NCI-H2196 (cell line): ENCODE measurements at regions not wholly inside any gene's neighbourhood (a gene's known extent, or its start where the extent isn't known, plus 50 kb on each side); places are given as distances from the start of the nearest gene placed in this dataset.
A peak's percentile ranks its signal among the peaks of the same experiment; 100 is the strongest.
"Not testable (repeated sequence)": the region's sequence is repeated elsewhere in the genome, so short reads cannot be mapped to it uniquely, and the experiment has no call there.

ENCODE experiments used
- DNase-seq: peaks from one replicate; lab custom pipeline; 2025; ENCODE audit not compliant: unreplicated experiment; lab: John Stamatoyannopoulos, UW

DNA sequence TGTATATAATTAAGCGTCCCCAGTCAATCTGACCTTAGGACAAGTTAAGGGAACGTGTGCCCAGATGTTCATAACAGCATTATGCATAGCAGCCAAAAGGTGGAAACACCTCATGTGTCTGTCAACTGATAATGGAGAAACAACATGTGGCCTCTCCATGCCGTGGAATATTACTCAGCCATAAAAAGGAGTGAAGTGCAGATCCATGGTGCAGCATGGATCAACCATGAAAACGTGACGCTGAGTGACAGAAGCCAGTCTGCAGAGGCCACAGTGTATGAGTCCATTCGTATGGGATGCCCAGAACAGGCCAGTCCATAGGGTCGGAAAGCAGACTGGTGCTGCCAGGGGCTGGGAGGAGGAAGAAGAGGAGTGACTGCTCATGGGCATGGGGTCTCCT, 161.0 kb upstream of the CIBAR2 start:
- DNase-seq, result no peak

DNA sequence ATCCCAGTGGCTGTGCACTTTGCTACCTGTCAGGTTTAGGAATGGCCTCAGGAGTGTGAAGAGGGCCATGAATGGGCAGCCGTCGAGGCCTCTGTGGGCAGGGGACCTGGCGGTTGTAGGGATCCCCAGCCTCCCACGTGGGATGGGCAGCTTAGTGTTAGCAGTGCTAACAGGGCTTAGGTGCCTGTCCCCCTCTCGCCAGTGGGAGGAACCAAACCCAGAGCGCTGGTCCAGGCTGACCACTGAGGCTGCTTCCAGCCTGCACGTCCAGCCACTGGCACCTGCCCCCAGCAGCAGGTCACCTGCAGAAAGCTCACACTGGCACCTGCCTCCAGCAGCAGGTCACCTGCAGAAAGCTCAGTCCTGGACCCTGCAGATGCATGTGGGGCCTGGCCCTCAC, 162.2 kb upstream of the CIBAR2 start:
- DNase-seq, result no peak

DNA sequence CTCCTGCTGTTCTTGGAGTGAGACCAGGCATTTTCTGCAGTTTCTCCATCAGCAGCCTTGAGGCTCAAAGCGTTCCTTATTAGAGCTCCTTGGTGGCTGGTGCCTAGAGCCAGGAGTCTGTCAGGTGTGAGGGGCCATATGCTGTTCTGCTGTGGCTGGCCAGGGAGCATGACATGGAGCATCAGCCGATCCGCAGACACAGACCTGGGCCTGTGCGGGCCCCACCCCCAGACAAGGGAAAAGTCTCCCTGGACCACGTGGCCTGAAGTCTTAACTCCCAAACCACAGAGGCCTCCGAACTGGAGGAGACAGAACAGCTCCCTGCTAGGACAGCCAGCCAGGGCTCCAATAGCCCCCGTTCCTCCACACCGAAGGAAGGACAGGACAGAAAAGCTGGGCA, 162.7 kb upstream of the CIBAR2 start:
- no peak for DNase-seq

DNA sequence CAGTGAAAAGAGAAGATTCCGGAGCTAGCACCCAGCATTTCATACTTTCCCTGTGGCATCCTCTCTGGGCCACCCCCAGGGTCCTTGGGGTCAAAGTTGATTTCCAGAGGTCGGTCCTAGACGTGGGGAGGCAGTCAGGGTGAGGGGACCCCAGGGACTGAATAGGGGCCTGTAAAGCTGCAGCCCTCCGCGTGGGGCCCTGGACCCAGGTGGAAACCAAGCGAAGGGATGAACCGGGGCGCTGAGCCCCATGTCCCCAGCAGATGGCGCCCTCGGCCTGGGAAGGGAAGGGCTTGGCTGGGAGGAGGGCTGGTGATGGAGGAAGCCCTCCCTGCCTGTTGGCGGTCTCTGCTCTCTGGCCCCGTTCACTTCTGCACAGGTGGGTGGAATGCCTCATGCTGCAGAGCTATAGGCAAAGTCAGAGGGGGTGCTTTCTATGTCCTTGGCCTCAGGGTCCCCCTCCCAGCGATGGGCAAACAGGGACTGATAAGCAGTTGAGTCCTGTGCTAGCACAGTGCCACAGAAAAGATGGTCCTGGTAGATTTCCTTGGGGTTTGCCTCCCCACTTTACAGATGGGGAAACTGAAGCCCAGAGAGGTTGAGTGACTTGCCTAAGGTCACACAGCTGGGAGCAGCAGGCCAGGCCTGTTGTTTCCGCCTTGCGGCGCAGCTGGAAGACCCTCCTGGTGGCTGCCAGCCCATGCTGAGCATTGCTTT, 163.4 kb upstream of the CIBAR2 start:
- peak; percentile 59 for DNase-seq

DNA sequence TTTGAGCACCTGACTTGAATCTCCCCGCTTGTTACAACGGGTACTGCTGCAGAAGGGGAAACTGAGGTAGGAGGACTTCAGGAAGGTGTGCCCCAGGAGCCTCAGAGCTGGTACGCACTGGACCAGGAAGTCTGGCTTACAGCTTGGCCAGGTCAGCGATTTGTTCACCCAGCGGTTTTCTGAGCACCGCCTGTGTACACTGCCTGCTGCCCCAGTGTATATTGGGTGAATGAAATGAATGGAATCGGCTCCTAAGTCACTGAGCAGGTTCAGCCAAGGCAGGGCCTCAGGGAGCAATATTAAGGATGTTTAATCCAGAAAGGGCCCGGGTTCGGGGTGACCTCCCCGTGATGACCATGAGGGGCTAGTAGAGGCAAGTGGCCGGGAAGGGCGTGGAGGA, 164.0 kb upstream of the CIBAR2 start:
- no peak for DNase-seq

DNA sequence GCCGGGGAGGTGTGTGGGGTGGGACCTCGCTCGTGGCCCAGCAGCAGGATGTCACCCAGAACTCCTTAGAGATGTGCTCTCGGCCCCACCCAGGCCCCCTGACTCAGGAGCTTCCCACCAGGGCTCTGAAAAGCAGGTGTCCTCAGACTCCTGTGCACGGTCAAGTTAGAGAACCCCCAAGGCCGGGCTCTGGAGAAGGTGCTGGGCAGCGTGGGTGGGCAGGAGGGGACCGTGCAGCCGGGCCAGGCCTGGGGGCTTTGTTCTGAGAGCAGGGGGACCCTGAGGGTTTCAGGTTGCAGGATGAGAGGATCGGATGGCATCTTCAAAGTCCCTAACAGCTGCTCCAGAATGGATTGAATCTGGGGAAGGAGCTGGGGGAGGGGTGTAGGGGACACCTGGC, 164.4 kb upstream of the CIBAR2 start:
- no peak for DNase-seq

DNA sequence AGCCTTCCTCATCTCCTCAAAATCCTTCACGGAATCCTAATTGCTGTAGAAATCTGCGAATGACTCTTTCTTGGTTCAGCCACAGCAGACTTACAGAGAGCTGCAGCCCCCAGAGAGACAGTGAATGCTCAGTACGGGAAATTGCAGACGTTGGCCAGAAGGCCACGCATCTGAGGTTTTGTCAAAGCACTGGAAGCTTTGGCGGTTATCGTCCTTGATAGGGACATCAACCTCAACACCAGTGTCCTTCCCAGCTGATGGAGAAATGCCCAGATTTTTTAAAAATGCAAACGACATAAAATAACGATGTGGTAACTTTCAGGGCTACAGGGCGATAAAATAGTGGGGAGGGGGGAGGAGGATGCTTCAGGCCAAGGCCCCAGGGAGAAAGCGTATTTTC, 166.6 kb upstream of the CIBAR2 start:
- no peak for DNase-seq

DNA sequence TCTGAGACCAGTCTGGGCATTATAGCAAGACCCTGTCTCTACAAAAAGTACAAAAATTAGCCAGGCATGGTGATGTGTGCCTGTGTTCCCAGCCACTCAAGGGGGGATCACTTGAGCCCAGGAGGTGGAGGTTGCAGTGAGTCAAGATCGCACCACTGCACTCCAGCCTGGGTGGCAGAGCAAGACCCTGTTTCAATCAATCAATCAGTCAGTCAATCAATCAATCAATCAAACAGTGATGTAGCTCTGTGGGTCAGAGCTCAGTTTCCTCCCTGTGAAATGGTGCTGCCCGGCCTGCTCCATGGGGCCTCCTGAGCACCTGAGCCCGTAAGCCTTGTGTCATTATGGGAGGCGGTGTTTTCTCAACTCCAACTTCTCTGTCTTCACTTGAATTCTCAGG, 167.1 kb upstream of the CIBAR2 start:
- DNase-seq, result no peak

DNA sequence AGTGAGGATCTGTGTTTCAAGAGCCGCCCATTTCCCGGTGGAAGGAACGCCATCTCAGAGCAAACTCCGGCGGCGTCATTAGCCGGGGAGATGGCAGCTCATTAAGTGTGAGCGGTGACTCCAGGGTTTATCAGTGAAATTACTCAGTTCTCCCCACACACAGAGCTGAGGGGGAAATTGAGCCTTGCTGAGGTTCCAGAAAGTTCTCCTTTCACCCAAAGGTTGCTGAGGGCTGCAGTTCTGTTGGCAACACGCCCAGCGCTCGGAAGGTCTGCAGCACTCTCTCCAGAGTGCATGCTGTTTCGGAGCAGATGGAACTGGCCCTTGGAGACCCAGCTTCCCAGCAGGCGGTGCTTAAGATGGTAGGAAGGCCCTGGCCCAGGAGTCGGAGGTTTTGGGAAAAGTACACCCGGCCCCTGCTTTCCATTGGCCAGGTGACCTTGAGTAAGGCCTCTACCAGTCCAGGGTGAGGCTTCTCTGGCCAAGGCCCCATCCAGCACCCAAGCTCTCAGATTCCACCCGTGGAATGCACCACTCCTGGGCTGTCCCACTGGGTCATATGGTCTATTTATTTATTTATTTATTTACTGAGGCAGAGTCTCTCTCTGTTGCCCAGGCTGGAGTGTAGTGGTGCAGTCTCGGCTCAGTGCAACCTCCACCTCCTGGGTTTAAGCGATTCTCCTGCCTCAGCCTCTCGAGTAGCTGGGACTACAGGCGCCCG, 167.7 kb upstream of the CIBAR2 start:
- no peak for DNase-seq

DNA sequence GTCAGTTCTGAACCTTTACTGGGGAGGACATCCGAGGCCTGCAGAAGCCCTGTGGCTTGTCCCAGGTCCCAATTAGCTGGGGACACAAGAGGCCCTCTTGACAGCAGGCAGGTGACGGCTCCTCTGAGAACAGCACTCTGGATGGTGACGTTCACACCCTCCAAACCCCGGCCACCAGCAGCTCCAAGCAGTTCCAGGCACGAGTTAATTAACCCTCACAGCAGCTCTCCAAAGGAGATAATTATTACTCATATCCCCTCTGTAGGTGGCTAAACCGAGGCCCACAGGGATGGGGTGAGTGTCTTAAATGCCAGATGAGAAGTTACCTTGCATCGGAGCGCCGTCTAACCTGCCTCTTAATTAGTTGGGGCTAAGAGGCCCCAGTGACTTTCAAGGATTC, 168.9 kb upstream of the CIBAR2 start:
- DNase-seq, result no peak

DNA sequence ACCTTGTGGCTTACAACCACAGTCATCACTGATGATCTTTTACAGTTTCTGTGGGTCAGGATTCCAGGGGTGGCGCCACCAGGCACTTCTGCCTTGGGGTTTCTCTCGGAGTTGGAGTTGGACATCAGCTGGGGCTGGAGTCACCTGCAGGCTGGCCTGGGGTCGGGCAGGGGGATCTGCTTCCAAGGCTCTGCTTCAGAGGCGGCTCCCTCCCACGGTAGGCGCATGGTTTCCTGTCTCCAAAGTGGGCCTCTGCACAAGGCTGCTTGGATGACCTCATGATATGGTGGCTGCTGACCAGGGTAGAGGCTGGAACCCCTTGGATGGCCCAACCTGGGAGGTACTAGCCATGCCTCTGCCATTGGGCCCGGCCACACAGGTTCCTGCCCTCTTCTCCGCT, 170.6 kb upstream of the CIBAR2 start:
- no peak for DNase-seq

DNA sequence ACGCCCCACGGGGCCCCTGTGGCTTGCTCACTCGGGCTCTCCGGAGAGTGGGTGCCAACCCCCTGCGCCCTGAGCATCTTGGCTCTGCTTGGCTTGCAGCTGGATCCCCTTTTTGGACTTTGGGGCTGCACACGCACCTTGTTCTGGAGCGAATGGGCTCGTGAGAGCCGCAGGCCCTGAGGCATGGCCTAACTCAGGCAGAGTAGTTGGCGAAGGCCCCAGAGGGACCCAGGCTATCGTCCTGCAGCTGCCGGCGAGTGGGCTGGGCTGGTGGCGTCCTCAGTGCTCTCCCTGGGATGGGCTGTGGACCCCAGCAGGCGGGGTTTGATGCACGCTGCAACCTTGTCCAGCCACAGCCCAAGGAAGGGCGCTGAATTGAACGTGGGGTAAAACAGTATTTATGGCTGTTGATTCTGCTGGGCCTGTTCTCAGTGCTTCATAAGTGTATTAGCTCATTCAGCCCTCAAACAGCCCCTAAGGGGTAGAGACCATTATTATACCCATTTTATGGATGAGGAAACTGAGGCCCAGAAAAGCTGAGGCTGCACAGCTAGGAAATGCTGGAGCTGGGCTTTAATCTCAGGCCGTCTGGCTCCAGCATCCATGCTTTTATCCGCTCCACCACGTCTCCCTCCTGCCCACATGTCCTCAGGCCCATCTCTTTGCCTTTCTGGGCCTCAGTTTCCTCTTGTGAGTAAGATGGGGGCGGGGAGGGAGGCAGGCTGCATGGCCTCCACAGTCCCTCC, 171.2 kb upstream of the CIBAR2 start:
- no peak for DNase-seq

DNA sequence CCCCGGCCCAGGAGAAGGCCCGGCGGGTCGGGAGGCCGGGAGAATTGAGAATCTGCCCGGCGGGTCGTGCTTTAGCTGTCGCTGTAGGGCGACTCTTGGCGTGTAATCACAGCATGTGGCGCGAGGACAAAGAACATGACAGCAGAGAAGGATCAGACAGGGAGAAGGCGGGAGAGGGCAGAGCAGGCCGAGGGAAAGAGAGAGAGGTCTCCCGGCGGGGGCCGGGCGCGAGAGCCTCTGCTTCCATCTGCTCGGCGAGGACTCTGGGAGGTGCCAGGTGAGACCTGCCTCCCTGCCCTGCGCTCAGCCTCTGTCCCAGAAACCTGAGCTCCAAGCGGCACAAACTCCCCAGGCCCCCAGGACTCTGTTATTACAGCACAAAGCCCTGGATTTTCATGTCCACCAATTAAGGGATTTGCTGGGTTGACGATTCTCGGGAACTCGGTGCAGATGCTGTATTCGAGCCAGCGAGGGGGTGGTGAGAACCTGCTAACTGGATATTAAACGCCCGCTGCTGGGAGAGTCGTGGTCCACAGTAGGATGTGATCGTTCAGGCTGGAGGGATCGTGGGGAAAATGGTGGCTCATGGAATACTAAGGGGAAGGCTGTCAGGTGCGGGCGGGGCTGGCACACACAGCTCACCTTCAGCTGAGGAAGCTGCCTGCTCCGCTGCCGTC, 172.0 kb upstream of the CIBAR2 start:
- DNase-seq, result no peak

DNA sequence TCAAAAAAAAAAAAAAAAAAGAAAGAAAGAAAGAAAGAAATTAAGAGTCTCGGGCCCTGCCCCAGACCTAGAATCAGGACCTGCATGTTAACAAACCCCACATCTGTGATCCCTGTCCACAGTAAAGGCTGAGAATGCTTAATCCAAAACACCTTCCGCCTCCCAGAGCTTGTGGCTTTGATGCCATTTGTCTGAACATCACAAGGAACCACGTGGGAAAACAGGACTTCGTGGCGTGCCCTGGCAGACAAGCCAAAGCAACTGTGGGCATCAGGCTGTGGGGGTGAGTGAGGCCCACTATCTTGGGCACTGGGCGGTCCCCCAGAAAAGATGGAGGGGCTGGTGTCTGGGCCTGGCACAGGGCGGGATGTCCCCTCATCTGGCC, 173.4 kb upstream of the CIBAR2 start:
- DNase-seq, result no peak

DNA sequence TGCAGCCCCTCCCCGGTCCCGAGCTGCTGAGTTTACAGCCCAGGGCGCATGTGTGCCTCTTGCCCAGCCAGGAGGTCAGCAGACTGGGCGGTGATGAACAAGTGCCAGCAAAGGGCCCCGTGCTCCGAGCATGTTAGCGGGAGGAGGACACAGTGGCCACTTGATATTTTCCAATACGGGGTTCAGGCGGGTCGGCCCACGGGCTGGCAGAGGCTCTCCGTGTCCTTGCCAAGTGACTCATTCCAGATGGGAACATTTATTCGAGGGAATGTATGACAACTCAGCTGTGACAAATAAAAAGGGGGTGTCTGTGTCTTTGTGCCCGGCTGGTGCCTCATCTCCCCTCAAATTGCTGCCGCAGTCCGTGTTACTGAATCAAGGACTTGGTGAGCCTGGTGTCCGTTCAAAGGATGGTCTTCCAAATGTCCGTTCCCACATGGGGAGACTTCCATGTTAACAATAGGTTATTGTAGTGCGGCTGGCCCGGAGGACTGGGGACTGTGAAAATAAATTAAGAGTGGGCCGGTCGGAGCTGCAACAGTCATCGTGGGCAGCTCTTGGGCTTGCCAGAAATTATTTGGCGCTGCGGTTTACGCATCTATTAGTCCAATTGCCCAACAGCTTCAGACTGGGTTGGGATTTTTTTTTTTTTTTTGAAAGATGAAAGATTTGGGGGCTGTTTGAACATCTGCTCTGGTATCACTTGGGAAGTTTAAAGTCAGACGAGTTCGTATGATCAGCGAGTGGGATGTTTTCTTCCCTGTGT, 174.0 kb upstream of the CIBAR2 start:
- DNase-seq, result no peak

DNA sequence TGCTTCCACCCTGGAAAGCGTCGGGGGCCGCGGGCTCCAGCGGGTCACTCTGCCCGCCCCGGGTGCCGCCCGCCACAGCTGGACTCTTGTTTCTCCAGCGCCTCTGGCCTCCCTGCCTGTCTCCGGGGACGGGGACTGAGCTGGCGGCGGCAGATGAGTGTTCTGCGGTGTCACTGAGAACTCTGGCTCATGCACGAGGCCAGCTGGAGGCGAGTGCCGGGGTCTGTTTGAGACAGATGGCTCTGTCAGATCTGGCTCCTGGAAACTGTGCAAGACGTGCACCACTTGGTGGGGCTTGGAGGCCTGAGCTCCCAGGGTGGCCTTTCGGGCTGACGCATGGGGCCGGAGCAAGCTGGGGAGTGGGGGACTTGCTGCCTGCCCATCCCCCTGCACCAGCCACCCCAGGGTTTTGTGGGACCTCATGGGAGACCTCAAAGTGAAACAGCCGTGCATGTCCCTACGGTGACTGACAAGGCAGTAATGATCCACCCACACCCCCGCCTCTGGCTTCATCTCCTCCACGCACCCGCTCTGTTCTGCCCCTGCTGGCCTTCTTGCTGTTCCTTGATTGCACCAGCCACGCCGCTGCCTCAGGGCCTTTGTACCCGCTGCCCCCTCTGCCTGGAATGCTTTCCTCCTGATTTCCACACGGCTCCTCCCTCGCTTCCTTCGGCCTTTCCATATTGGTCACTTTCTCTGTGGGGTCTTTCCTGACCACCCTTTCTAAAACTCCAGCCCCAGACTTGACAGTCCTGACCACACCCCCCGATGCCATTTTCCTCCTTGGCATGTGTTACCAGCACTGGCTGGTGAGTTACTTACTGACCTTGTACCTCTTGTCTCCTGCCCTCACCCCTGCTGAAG, 174.9 kb upstream of the CIBAR2 start:
- DNase-seq, result no peak

DNA sequence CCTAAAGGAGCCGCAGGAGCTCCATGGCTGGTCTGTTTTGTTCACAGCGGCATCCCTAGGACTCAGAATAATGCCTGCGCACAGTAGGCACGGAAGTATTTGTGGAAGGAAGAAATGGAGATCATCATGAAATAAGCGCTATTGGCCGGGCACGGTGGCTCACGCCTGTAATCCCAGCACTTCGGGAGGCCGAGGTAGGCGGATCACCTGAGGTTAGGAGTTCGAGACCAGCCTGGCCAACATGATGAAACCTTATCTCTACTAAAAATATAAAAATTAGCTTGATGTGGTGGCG, 175.5 kb upstream of the CIBAR2 start:
- DNase-seq, result not testable (repeated sequence)

DNA sequence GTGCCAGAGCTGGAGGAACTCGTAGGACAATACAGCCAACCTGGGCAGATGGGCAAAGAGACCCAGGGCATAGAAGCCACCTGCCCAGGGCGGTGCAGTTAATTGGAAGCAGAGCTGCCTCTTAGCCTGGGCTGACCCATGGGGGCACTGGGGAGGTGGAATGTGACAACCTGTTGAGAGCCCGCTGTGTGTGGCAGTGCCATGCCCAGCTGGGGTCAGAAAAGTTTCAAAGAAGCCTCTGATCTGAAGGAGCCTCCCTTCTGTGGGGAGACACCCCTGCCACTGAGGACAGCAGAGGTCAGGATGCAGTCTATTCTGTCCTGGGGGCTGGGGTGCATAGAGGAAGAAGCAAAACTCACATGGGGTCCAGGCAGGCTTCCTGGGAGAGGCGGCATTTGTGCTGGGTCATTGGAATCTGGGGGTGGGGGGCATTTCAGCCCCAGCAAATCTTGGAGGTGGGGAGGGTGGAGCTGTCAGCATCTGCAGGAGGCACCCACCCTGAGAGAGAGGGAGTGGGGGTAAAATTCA, 176.1 kb upstream of the CIBAR2 start:
- DNase-seq, result no peak

DNA sequence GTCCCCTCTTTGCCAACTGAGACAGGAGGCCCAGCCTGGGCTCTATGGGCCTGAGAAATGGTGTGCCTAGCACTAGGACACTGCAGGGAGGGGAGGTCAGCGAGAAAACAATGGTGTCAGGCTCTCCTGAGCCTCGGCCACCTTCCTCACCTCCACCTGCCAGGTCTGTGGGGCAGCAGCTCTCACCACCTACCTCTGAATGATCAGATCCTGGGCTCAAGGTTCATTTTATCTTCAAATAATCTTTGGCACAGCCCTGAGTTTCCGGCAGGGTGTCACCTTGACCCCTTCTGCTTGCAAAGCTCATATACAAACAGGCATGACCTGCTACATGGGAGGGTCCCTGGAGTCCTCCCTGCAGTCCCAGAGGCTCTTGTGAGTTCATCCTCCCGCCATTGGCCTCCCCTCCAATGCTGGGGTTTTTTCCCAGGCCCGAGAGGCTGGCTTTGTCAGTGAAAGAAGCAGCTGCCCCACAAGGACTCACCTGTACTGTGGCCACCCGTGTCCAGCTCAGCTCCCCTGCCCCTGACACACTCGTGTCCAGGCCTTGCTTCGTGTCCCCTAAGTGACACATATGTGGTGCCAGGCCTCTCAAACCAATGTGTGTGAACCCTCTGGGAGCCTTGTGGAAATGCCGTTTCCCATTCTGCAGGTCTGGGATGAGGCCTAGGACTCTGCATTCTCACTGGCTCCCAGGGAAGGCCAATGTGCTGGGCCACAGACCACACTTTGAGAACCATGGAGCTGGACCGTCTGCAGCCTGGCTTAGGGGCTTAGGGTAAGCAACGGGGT, 176.8 kb upstream of the CIBAR2 start:
- no peak for DNase-seq
